CD4-positive, alpha-beta T cell treated with Interleukin-15 for 1 hour (primary cell): ENCODE measurements at regions not wholly inside any gene's neighbourhood (a gene's known extent, or its start where the extent isn't known, plus 50 kb on each side); places are given as distances from the start of the nearest gene placed in this dataset.

Source experiments
- DNase-seq: peaks from one replicate; pipeline ENCODE4 v3.0.0-alpha.2; 2020

- DNase-seq: no peak
These were observed 190.2 kb upstream of the DPH6 start for GRCh38 chr15:35736150-35736549.

- DNase-seq: no peak
These were observed 191.5 kb upstream of the DPH6 start for GRCh38 chr15:35737441-35737840.

- no peak for DNase-seq
These were observed 192.4 kb upstream of the DPH6 start for GRCh38 chr15:35738370-35738769.

- DNase-seq: no peak
These were observed 194.8 kb upstream of the DPH6 start for GRCh38 chr15:35740761-35741160.

- DNase-seq: no peak
These were observed 195.4 kb upstream of the DPH6 start for GRCh38 chr15:35741395-35741794.

GRCh38 chr15:35741881-35742280 is 195.9 kb upstream of the DPH6 start:
- DNase-seq: no peak

GRCh38 chr15:35743321-35743720 is 197.4 kb upstream of the DPH6 start:
- DNase-seq: no peak

GRCh38 chr15:35746121-35746520 is 200.2 kb upstream of the DPH6 start:
- no peak for DNase-seq

- DNase-seq: no peak
These were observed 202.1 kb upstream of the DPH6 start for GRCh38 chr15:35748105-35748504.

- DNase-seq: no peak
These were observed 204.1 kb upstream of the DPH6 start for GRCh38 chr15:35750051-35750450.

GRCh38 chr15:35751413-35752133 is 205.6 kb upstream of the DPH6 start:
- DNase-seq: no peak

- DNase-seq: no peak
These were observed 206.1 kb upstream of the DPH6 start for GRCh38 chr15:35752134-35752466.

GRCh38 chr15:35753486-35753885 is 207.5 kb upstream of the DPH6 start:
- DNase-seq: no peak

GRCh38 chr15:35755237-35755802 is 209.4 kb upstream of the DPH6 start:
- no peak for DNase-seq

- DNase-seq: no peak
These were observed 210.7 kb upstream of the DPH6 start for GRCh38 chr15:35756623-35757022.

GRCh38 chr15:35757361-35757760 is 211.4 kb upstream of the DPH6 start:
- DNase-seq: no peak

- no peak for DNase-seq
These were observed 211.8 kb upstream of the DPH6 start for GRCh38 chr15:35757765-35758164.

GRCh38 chr15:35764661-35765519 is 218.9 kb upstream of the DPH6 start:
- no peak for DNase-seq

- DNase-seq: no peak
These were observed 223.0 kb upstream of the DPH6 start for GRCh38 chr15:35768949-35769348.

GRCh38 chr15:35769656-35770055 is 223.7 kb upstream of the DPH6 start:
- DNase-seq: no peak

GRCh38 chr15:35771746-35772442 is 225.9 kb upstream of the DPH6 start:
- no peak for DNase-seq

GRCh38 chr15:35774653-35775052 is 228.7 kb upstream of the DPH6 start:
- no peak for DNase-seq

- DNase-seq: no peak
These were observed 229.5 kb upstream of the DPH6 start for GRCh38 chr15:35775471-35775870.

- no peak for DNase-seq
These were observed 231.1 kb upstream of the DPH6 start for GRCh38 chr15:35777061-35777460.
